ENCODE measurements at regions not wholly inside any gene's neighbourhood (a gene's known extent, or its start where the extent isn't known, plus 50 kb on each side); places are given as distances from the start of the nearest gene placed in this dataset.

GRCh38 chr14:25944020-25944419, 653.8 kb downstream of the NOVA1 start:
- WGBS (ENCODE audit: extremely low coverage, insufficient read length, low lambda C conversion rate) = no CpG with 5 or more reads among the region's 4 CpGs
- H2BK12ac ChIP-seq (ENCODE audit: insufficient read length, low read depth, low read length) = no peak overlapping the region
- no peaks in the 10 kb centered on the region for H3K9me3 ChIP-seq (ENCODE audit: control insufficient read depth, low read depth, low read length)
- no peak overlapping the region for H3K14ac ChIP-seq (ENCODE audit: insufficient read depth, low read length)
- H4K20me1 ChIP-seq (ENCODE audit: control insufficient read depth, insufficient read depth, insufficient read length) = no peaks in the 10 kb centered on the region
- H4K5ac ChIP-seq (ENCODE audit: insufficient read length, low read depth, low read length) = no peak overlapping the region
- Mint-ChIP-seq H3K27me3 (ENCODE audit: low read depth) (no peaks in the 10 kb centered on the region), H3K4me3 (no peak overlapping the region), H3K9me3 (no peaks in the 10 kb centered on the region), H3K36me3 (ENCODE audit: insufficient read depth in 1 of 3, low read depth in 3 of 3) (no peaks in the 10 kb centered on the region), H3K27ac (no peak overlapping the region), H3K4me1 (0 out of 4 replicates have a peak, but pooled peaks cover 0 to 2% of the 10 kb centered on the region in 2 experiments)
- no peak overlapping the region for H4K91ac ChIP-seq (ENCODE audit: insufficient read length, low read depth, low read length)
- H2AFZ ChIP-seq (ENCODE audit: low read length) = no peak overlapping the region
- no peak overlapping the region for H3K27ac ChIP-seq (ENCODE audit: insufficient read length, low read depth, low read length)
- H2BK5ac ChIP-seq (ENCODE audit: insufficient read length, low read length) = no peak overlapping the region
- no peak overlapping the region for H3K9ac ChIP-seq (ENCODE audit: extremely low read depth, insufficient read length, low read length)
- no peak overlapping the region for H2AK5ac ChIP-seq (ENCODE audit: insufficient read length, low read length)
- H3T11ph ChIP-seq (ENCODE audit: low read length) = no peak overlapping the region
- no peaks in the 10 kb centered on the region for H3K79me1 ChIP-seq (ENCODE audit: insufficient read depth, low read depth, low read length, poor library complexity, severe bottlenecking)
- no peak overlapping the region for H2BK20ac ChIP-seq (ENCODE audit: low read depth, low read length, poor library complexity, severe bottlenecking)
- H4K8ac ChIP-seq (replicated peaks; ENCODE audit: insufficient read length, low read depth, low read length) = no peak overlapping the region
- H2BK120ac ChIP-seq (ENCODE audit: low read depth, low read length, poor library complexity, severe bottlenecking) = no peak overlapping the region
- H2BK15ac ChIP-seq (ENCODE audit: low read depth, low read length) = no peak overlapping the region
- TF ChIP-seq, protein P1, sequence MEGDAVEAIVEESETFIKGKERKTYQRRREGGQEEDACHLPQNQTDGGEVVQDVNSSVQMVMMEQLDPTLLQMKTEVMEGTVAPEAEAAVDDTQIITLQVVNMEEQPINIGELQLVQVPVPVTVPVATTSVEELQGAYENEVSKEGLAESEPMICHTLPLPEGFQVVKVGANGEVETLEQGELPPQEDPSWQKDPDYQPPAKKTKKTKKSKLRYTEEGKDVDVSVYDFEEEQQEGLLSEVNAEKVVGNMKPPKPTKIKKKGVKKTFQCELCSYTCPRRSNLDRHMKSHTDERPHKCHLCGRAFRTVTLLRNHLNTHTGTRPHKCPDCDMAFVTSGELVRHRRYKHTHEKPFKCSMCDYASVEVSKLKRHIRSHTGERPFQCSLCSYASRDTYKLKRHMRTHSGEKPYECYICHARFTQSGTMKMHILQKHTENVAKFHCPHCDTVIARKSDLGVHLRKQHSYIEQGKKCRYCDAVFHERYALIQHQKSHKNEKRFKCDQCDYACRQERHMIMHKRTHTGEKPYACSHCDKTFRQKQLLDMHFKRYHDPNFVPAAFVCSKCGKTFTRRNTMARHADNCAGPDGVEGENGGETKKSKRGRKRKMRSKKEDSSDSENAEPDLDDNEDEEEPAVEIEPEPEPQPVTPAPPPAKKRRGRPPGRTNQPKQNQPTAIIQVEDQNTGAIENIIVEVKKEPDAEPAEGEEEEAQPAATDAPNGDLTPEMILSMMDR (conservative IDR thresholded peaks at IDR 0.05) = no peak
- no peak overlapping the region for H3K56ac ChIP-seq (ENCODE audit: insufficient read length, low read depth, low read length)
- no peak overlapping the region for H3K4ac ChIP-seq (ENCODE audit: low read depth, low read length)
- no peak overlapping the region for H3K23ac ChIP-seq (ENCODE audit: insufficient read length, low read depth, low read length)
- no peaks in the 10 kb centered on the region for H3K79me2 ChIP-seq (ENCODE audit: insufficient read depth, low read length)
- no peaks in the 10 kb centered on the region for H3K27me3 ChIP-seq (ENCODE audit: insufficient read depth, low read length)
- no peaks in the 10 kb centered on the region for H3K4me1 ChIP-seq (ENCODE audit: insufficient read depth, low read length)
- DNase-seq = no peak
- H3K18ac ChIP-seq (ENCODE audit: insufficient read length, low read depth, low read length) = no peak overlapping the region
- no peak overlapping the region for H3K4me2 ChIP-seq (ENCODE audit: insufficient read depth, insufficient read length, low read length)
- H3K23me2 ChIP-seq (ENCODE audit: insufficient read length, low read depth, low read length, poor library complexity, severe bottlenecking) = no peaks in the 10 kb centered on the region

Data from H9 (cell line).